ENCODE measurements at regions not wholly inside any gene's neighbourhood (a gene's known extent, or its start where the extent isn't known, plus 50 kb on each side); places are given as distances from the start of the nearest gene placed in this dataset.
"Not testable (repeated sequence)": the region's sequence is repeated elsewhere in the genome, so short reads cannot be mapped to it uniquely, and the experiment has no call there.

GRCh38 chr2:133887676-133888040 is 319.4 kb upstream of the NCKAP5 start:
- DNase-seq: no peak

- no peak for DNase-seq
Measured at GRCh38 chr2:133888107-133888506, 319.8 kb upstream of the NCKAP5 start.

GRCh38 chr2:133888621-133889219 is 320.5 kb upstream of the NCKAP5 start:
- DNase-seq: no peak

GRCh38 chr2:133892352-133892913 is 324.2 kb upstream of the NCKAP5 start:
- no peak for DNase-seq

GRCh38 chr2:133894429-133894828 is 326.2 kb upstream of the NCKAP5 start:
- no peak for DNase-seq

- DNase-seq: not testable (repeated sequence)
Measured at GRCh38 chr2:133897838-133898237, 329.6 kb upstream of the NCKAP5 start.

GRCh38 chr2:133900909-133901308 is 332.6 kb upstream of the NCKAP5 start:
- no peak for DNase-seq

GRCh38 chr2:133906396-133906795 is 338.1 kb upstream of the NCKAP5 start:
- DNase-seq: no peak

GRCh38 chr2:133906926-133907325 is 338.7 kb upstream of the NCKAP5 start:
- no peak for DNase-seq

- DNase-seq: no peak
Measured at GRCh38 chr2:133908171-133908570, 339.9 kb upstream of the NCKAP5 start.

GRCh38 chr2:133918141-133918540 is 335.7 kb upstream of the MGAT5 start:
- DNase-seq: no peak

GRCh38 chr2:133919285-133919684 is 334.6 kb upstream of the MGAT5 start:
- no peak for DNase-seq

- DNase-seq: no peak
Measured at GRCh38 chr2:133927894-133928293, 326.0 kb upstream of the MGAT5 start.

GRCh38 chr2:133936096-133936495 is 317.8 kb upstream of the MGAT5 start:
- no peak for DNase-seq

GRCh38 chr2:133936601-133937000 is 317.3 kb upstream of the MGAT5 start:
- no peak for DNase-seq

- DNase-seq: no peak
Measured at GRCh38 chr2:133937669-133938068, 316.2 kb upstream of the MGAT5 start.

GRCh38 chr2:133940134-133940533 is 313.7 kb upstream of the MGAT5 start:
- no peak for DNase-seq

- no peak for DNase-seq
Measured at GRCh38 chr2:133941666-133942065, 312.2 kb upstream of the MGAT5 start.

GRCh38 chr2:133942398-133942797 is 311.5 kb upstream of the MGAT5 start:
- no peak for DNase-seq

GRCh38 chr2:133943108-133943507 is 310.8 kb upstream of the MGAT5 start:
- no peak for DNase-seq

GRCh38 chr2:133945089-133945488 is 308.8 kb upstream of the MGAT5 start:
- DNase-seq: no peak

GRCh38 chr2:133947057-133947456 is 306.8 kb upstream of the MGAT5 start:
- no peak for DNase-seq

GRCh38 chr2:133948610-133949290 is 305.1 kb upstream of the MGAT5 start:
- DNase-seq: no peak

GRCh38 chr2:133949595-133949994 is 304.3 kb upstream of the MGAT5 start:
- DNase-seq: no peak

GRCh38 chr2:133951209-133951608 is 302.7 kb upstream of the MGAT5 start:
- no peak for DNase-seq
